Gastrocnemius medialis (tissue), 4 donors: ENCODE measurements at regions not wholly inside any gene's neighbourhood (a gene's known extent, or its start where the extent isn't known, plus 50 kb on each side); places are given as distances from the start of the nearest gene placed in this dataset.
"Not testable (repeated sequence)": the region's sequence is repeated elsewhere in the genome, so short reads cannot be mapped to it uniquely, and the experiment has no call there.

ENCODE experiments used
- ATAC-seq, 2 donors: fragments of 150-250 bp; one replicate each; pipeline ENCODE4 v1.9.1; 2016
- DNase-seq, 2 donors: peaks; one replicate each; pipeline ENCODE4 v3.0.0-alpha.2; 2019
- H3K27ac ChIP-seq, 4 donors: fragments of 200-600 bp; sonication (generic); 1 replicate in 1 of 4; 2 replicates in 3 of 4; pipeline ENCODE4 v1.5.1; 2016 to 2018; ENCODE audit warnings: mild to moderate bottlenecking in 2 of 4, moderate library complexity in 1 of 4
- H3K27me3 ChIP-seq, 3 donors: fragments of 200-600 bp; sonication (generic) in 2 of 3; 1 replicate in 1 of 3; 2 replicates in 2 of 3; pipeline versions ENCODE4 v1.5.1 to v1.6.0; 2016 to 2019; ENCODE audit warnings: mild to moderate bottlenecking in 1 of 3, moderate library complexity in 1 of 3
- H3K36me3 ChIP-seq, 2 donors: fragments of 200-600 bp; sonication (generic) in 1 of 2; one replicate each; pipeline ENCODE4 v1.5.1; 2017 to 2018
- H3K4me1 ChIP-seq, 2 donors: fragments of 200-600 bp; sonication (generic) in 1 of 2; one replicate each; pipeline ENCODE4 v1.5.1; 2016 to 2017; ENCODE audit warnings: mild to moderate bottlenecking in 2 of 2
- H3K4me3 ChIP-seq, 4 donors: fragments of 200-600 bp; sonication (generic) in 3 of 4; 1 replicate in 1 of 4; 2 replicates in 3 of 4; pipeline ENCODE4 v1.5.1; 2016 to 2019; ENCODE audit warnings: mild to moderate bottlenecking in 2 of 4
- H3K9me3 ChIP-seq, 3 donors: fragments of 200-600 bp; sonication (generic) in 2 of 3; 1 replicate in 1 of 3; 2 replicates in 2 of 3; pipeline ENCODE4 v1.5.1; 2016 to 2019
- POLR2A ChIP-seq, 2 donors: fragments of 450-650 bp; IDR thresholded peaks; one replicate each; pipeline ENCODE4 v1.6.1; 2017; ENCODE audit warnings: antibody characterized with exemption in 2 of 2, mild to moderate bottlenecking in 2 of 2, moderate library complexity in 2 of 2
- in situ Hi-C, 4 donors: fragments of 200-750 bp; cut with MboI; loops; one replicate each; pipeline versions ENCODE4 v1.15.0 to v1.8.0; 2017; ENCODE audit warnings: low sequenced_read_pairs in 4 of 4
- intact Hi-C: fragments of 100-400 bp; cut with DNase I; formaldehyde crosslinking; loops from one replicate; pipeline ENCODE4 v1.15.1; 2023; ENCODE audit warnings: low total_unique reads
- TF ChIP-seq, protein P1 (sequence below), 5 experiments: fragments of 450-650 bp in 3 of 5; fragments of 200-600 bp in 2 of 5; sonication (generic) in 2 of 5; IDR thresholded peaks in 4 of 5; conservative IDR thresholded peaks in 1 of 5; 1 replicate in 4 of 5; 2 replicates in 1 of 5; pipeline ENCODE4 v1.5.1; 2016 to 2019; ENCODE audit warnings: antibody characterized with exemption in 5 of 5, mild to moderate bottlenecking in 3 of 5, moderate library complexity in 3 of 5

GRCh38 chr12:73112035-73112816 is 840.1 kb downstream of the TRHDE start:
- in situ Hi-C loops, result no loop called here
- no peaks in the 10 kb centered on the region for H3K36me3 ChIP-seq
- H3K27me3 ChIP-seq, result no peaks in the 10 kb centered on the region
- no peak for TF ChIP-seq POLR2A (IDR thresholded peaks at IDR 0.05)
- TF ChIP-seq, protein P1, sequence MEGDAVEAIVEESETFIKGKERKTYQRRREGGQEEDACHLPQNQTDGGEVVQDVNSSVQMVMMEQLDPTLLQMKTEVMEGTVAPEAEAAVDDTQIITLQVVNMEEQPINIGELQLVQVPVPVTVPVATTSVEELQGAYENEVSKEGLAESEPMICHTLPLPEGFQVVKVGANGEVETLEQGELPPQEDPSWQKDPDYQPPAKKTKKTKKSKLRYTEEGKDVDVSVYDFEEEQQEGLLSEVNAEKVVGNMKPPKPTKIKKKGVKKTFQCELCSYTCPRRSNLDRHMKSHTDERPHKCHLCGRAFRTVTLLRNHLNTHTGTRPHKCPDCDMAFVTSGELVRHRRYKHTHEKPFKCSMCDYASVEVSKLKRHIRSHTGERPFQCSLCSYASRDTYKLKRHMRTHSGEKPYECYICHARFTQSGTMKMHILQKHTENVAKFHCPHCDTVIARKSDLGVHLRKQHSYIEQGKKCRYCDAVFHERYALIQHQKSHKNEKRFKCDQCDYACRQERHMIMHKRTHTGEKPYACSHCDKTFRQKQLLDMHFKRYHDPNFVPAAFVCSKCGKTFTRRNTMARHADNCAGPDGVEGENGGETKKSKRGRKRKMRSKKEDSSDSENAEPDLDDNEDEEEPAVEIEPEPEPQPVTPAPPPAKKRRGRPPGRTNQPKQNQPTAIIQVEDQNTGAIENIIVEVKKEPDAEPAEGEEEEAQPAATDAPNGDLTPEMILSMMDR (IDR thresholded peaks at IDR 0.05 in 4 of 5, conservative IDR thresholded peaks at IDR 0.05 in 1 of 5), result no peak
- intact Hi-C loops, result no loop called here
- no peak overlapping the region for H3K27ac ChIP-seq
- DNase-seq, result no peak
- ATAC-seq, result no peak
- H3K9me3 ChIP-seq, result no peaks in the 10 kb centered on the region
- no peaks in the 10 kb centered on the region for H3K4me1 ChIP-seq
- H3K4me3 ChIP-seq, result no peak overlapping the region

DNA sequence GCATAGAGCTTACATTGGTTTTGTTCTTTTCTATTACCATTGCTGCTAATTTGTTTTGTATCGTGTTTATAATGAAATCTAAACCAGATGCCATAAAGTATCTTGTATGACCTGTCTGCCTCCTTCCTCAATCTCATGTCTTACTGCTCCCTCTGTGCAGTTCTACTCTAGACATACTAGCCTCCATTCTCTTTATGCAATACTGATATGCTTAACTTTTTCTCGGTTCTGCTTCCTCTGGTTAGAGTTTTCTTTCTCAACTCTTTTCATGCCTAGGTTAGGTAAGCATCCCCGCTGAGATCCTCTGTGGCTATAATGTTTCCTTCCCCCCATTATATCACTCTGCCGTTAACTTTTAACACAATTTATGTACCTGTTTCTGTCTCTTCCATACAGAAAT is 852.3 kb downstream of the TRHDE start:
- in situ Hi-C loops, result no loop called here
- intact Hi-C loops, result no loop called here
- ATAC-seq, result no peak
- H3K27me3 ChIP-seq, result no peaks in the 10 kb centered on the region
- no peaks in the 10 kb centered on the region for H3K9me3 ChIP-seq
- H3K27ac ChIP-seq, result no peak overlapping the region
- TF ChIP-seq, protein P1 (IDR thresholded peaks at IDR 0.05 in 4 of 5, conservative IDR thresholded peaks at IDR 0.05 in 1 of 5), result no peak
- no peak for TF ChIP-seq POLR2A (IDR thresholded peaks at IDR 0.05)
- H3K36me3 ChIP-seq, result no peaks in the 10 kb centered on the region
- no peak overlapping the region for H3K4me3 ChIP-seq
- no peak for DNase-seq
- H3K4me1 ChIP-seq, result no peaks in the 10 kb centered on the region

DNA sequence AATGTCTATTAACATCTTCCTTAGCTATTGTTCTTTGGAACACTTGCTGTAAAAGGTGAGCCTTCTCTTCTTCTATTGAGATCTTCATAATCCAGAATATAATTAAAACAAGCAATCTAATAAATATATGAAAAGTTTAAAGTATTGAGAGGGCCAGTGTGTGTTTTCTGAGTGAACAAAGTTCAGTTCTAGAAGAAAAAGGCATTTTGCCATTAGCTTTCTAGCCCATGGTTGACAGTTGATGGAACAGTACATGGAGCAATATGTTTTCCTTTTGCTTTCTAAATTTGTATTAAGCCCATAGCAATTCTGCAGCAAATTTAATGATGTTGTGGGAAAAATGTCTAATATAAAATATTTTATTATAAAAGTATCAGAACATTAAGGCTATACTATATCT is 853.0 kb downstream of the TRHDE start:
- H3K4me3 ChIP-seq, result no peak overlapping the region
- no peaks in the 10 kb centered on the region for H3K9me3 ChIP-seq
- no peaks in the 10 kb centered on the region for H3K4me1 ChIP-seq
- in situ Hi-C loops (no loop called here), intact Hi-C loops (no loop called here)
- TF ChIP-seq, protein P1 (IDR thresholded peaks at IDR 0.05 in 4 of 5, conservative IDR thresholded peaks at IDR 0.05 in 1 of 5), result no peak
- no peak for TF ChIP-seq POLR2A (IDR thresholded peaks at IDR 0.05)
- no peaks in the 10 kb centered on the region for H3K27me3 ChIP-seq
- no peaks in the 10 kb centered on the region for H3K36me3 ChIP-seq
- ATAC-seq (no peak), DNase-seq (no peak)
- H3K27ac ChIP-seq, result no peak overlapping the region

- in situ Hi-C loops (no loop called here), intact Hi-C loops (no loop called here)
- DNase-seq, result no peak
- no peak for ATAC-seq
- no peaks in the 10 kb centered on the region for H3K4me1 ChIP-seq
- H3K36me3 ChIP-seq, result no peaks in the 10 kb centered on the region
- H3K27ac ChIP-seq, result no peak overlapping the region
- TF ChIP-seq POLR2A (IDR thresholded peaks at IDR 0.05), result no peak
- TF ChIP-seq, protein P1 (IDR thresholded peaks at IDR 0.05 in 4 of 5, conservative IDR thresholded peaks at IDR 0.05 in 1 of 5), result no peak
- H3K4me3 ChIP-seq, result no peak overlapping the region
- no peaks in the 10 kb centered on the region for H3K27me3 ChIP-seq
- no peaks in the 10 kb centered on the region for H3K9me3 ChIP-seq
These were observed 864.2 kb downstream of the TRHDE start for GRCh38 chr12:73136386-73136785.

DNA sequence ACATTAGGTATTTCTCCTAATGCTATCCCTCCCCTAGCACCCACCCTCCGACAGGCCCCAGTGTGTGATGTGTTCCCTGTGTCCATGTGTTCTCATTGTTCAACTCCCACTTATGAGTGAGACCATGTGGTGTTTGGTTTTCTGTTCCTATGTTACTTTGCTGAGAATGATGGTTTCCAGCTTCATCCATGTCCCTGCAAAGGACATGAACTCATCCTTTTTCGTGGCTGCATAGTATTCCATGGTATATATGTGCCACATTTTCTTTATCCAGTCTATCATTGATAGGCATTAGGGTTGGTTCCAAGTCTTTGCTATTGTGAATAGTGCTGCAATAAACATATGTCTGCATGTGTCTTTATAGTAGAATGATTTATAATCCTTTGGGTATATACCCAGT is 867.5 kb downstream of the TRHDE start:
- in situ Hi-C loops, DNase-seq, H3K27ac ChIP-seq, H3K4me3 ChIP-seq, H3K4me1 ChIP-seq, intact Hi-C loops, ATAC-seq, H3K27me3 ChIP-seq, H3K36me3 ChIP-seq, H3K9me3 ChIP-seq: not testable (repeated sequence)
